ENCODE measurements at regions not wholly inside any gene's neighbourhood (a gene's known extent, or its start where the extent isn't known, plus 50 kb on each side); places are given as distances from the start of the nearest gene placed in this dataset.

DNA sequence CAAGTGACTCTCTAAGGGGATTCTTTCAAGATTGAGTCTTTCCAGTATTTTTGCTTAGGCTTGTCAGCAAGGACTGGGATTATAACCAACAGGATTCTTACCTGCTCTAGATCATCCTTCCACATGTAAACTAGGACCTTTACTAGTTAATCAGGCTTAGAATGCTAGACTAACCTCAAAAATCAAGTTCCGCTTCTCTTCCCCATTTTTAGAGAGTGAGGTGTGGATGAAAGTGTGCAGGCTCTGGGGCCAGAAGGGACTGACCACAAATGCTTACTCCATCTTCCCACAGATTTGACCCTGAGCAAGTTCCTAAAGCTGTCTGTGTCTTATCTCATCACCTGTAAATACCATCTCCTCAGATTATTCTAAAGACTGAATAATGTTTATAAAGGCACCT lies 89.5 kb upstream of the IL12A start:
- Histone ChIP-seq H3K4me2 (ENCODE audit: control insufficient read depth, extremely low read depth, insufficient read depth, low read depth, low read length) (no peak overlapping the region), H3K9ac (ENCODE audit: control insufficient read depth, extremely low read depth, insufficient read depth, low read length) (no peak overlapping the region), H3K79me2 (ENCODE audit: control insufficient read depth, insufficient read depth, low read length) (no peaks in the 10 kb centered on the region), H3K4me3 (ENCODE audit: control insufficient read depth in 2 of 3, extremely low read depth in 1 of 3, insufficient read depth in 2 of 3, low read depth in 1 of 3, low read length in 3 of 3) (no peak overlapping the region), H3K9me3 (ENCODE audit: control insufficient read depth, low read depth, low read length) (no peaks in the 10 kb centered on the region), H3K27ac (ENCODE audit: control insufficient read depth, insufficient read depth, low read length) (no peak overlapping the region), H3K27me3 (ENCODE audit: control insufficient read depth, extremely low read depth, insufficient read depth, low read length) (no peaks in the 10 kb centered on the region), H2AFZ (ENCODE audit: control insufficient read depth, low read length) (no peak overlapping the region), H3K36me3 (ENCODE audit: control insufficient read depth in 2 of 2, extremely low read depth in 1 of 2, insufficient read depth in 2 of 2, low read length in 2 of 2) (peaks cover 3 to 6% of the 10 kb centered on the region in 2 experiments), H3K9me1 (ENCODE audit: control insufficient read depth, extremely low read depth, insufficient read depth, low read length) (no peaks in the 10 kb centered on the region), H4K20me1 (ENCODE audit: control insufficient read depth, extremely low read depth, insufficient read depth, low read length) (no peaks in the 10 kb centered on the region), H3K4me1 (ENCODE audit: control insufficient read depth, extremely low read depth, insufficient read depth, low read length) (no peaks in the 10 kb centered on the region)
- dilution Hi-C loops (cut with MboI; ENCODE audit: extremely low pct_ligation_motif_present, low sequenced_read_pairs): no loop called here
- TF ChIP-seq, protein P1, sequence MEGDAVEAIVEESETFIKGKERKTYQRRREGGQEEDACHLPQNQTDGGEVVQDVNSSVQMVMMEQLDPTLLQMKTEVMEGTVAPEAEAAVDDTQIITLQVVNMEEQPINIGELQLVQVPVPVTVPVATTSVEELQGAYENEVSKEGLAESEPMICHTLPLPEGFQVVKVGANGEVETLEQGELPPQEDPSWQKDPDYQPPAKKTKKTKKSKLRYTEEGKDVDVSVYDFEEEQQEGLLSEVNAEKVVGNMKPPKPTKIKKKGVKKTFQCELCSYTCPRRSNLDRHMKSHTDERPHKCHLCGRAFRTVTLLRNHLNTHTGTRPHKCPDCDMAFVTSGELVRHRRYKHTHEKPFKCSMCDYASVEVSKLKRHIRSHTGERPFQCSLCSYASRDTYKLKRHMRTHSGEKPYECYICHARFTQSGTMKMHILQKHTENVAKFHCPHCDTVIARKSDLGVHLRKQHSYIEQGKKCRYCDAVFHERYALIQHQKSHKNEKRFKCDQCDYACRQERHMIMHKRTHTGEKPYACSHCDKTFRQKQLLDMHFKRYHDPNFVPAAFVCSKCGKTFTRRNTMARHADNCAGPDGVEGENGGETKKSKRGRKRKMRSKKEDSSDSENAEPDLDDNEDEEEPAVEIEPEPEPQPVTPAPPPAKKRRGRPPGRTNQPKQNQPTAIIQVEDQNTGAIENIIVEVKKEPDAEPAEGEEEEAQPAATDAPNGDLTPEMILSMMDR (optimal IDR thresholded peaks at IDR 0.05 in 1 of 3, IDR thresholded peaks at IDR 0.05 in 1 of 3, conservative IDR thresholded peaks at IDR 0.05 in 1 of 3; ENCODE audit: extremely low read depth in 1 of 3, insufficient read depth in 2 of 3, low read length in 3 of 3): no peak
- no peak for TF ChIP-seq EZH2 (IDR thresholded peaks at IDR 0.05; ENCODE audit: low read length)
- FAIRE-seq (no peak), DNase-seq (ENCODE audit: low read depth, low spot score) (no peak)

DNA sequence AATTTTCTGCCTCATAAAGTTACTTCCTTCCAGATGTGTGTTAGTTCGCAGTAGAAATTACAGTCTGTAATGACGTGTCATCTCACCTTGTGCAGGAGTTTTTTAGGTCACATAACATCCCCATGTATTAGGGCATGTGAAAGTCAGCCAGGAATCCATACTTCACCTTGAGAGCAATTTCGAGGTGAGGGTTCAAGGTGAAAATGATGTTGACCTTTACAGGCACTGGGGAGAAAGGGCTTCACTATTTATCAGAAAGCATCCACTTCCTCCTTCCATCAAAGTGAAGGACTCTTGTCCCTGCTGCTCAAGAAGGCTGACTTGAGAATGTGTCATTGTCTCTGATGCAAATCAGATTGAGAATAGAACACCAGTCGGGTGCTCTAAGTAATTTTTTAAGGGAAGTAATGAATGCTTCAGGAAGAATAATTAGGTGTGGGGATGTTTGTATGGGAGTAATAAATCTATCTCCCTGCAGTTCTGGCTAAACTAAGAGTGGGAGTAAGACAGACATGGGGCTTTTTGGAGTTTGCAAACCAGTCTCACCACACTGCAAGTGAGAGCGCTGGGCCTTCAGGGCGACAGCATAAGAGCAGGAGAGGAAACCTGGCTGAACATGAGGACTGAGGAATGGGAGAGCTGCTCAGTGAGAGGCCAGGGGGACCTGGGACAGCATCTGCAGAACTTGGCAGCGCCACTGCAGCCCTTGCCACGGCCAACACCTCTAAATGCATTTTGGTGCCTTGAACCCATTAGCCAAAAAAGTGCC lies 85.9 kb upstream of the IL12A start:
- no peak for FAIRE-seq
- H3K79me2 ChIP-seq (ENCODE audit: control insufficient read depth, insufficient read depth, low read length): no peaks in the 10 kb centered on the region
- H4K20me1 ChIP-seq (ENCODE audit: control insufficient read depth, extremely low read depth, insufficient read depth, low read length): no peaks in the 10 kb centered on the region
- H3K36me3 ChIP-seq (ENCODE audit: control insufficient read depth in 2 of 2, extremely low read depth in 1 of 2, insufficient read depth in 2 of 2, low read length in 2 of 2): no peaks in the 10 kb centered on the region
- H2AFZ ChIP-seq (ENCODE audit: control insufficient read depth, low read length): no peak overlapping the region
- H3K9ac ChIP-seq (ENCODE audit: control insufficient read depth, extremely low read depth, insufficient read depth, low read length): no peak overlapping the region
- no peak overlapping the region for H3K27ac ChIP-seq (ENCODE audit: control insufficient read depth, insufficient read depth, low read length)
- H3K4me3 ChIP-seq (ENCODE audit: control insufficient read depth in 2 of 3, extremely low read depth in 1 of 3, insufficient read depth in 2 of 3, low read depth in 1 of 3, low read length in 3 of 3): no peak overlapping the region
- dilution Hi-C loops (cut with MboI; ENCODE audit: extremely low pct_ligation_motif_present, low sequenced_read_pairs): no loop called here
- H3K9me3 ChIP-seq (ENCODE audit: control insufficient read depth, low read depth, low read length): no peaks in the 10 kb centered on the region
- DNase-seq (ENCODE audit: low read depth, low spot score): no peak
- no peaks in the 10 kb centered on the region for H3K27me3 ChIP-seq (ENCODE audit: control insufficient read depth, extremely low read depth, insufficient read depth, low read length)
- H3K9me1 ChIP-seq (ENCODE audit: control insufficient read depth, extremely low read depth, insufficient read depth, low read length): no peaks in the 10 kb centered on the region
- TF ChIP-seq, protein P1 (optimal IDR thresholded peaks at IDR 0.05 in 1 of 3, IDR thresholded peaks at IDR 0.05 in 1 of 3, conservative IDR thresholded peaks at IDR 0.05 in 1 of 3; ENCODE audit: extremely low read depth in 1 of 3, insufficient read depth in 2 of 3, low read length in 3 of 3): no peak
- TF ChIP-seq EZH2 (IDR thresholded peaks at IDR 0.05; ENCODE audit: low read length): no peak
- H3K4me1 ChIP-seq (ENCODE audit: control insufficient read depth, extremely low read depth, insufficient read depth, low read length): no peaks in the 10 kb centered on the region
- no peak overlapping the region for H3K4me2 ChIP-seq (ENCODE audit: control insufficient read depth, extremely low read depth, insufficient read depth, low read depth, low read length)
